ENCODE measurements at regions not wholly inside any gene's neighbourhood (a gene's known extent, or its start where the extent isn't known, plus 50 kb on each side); places are given as distances from the start of the nearest gene placed in this dataset.

DNA sequence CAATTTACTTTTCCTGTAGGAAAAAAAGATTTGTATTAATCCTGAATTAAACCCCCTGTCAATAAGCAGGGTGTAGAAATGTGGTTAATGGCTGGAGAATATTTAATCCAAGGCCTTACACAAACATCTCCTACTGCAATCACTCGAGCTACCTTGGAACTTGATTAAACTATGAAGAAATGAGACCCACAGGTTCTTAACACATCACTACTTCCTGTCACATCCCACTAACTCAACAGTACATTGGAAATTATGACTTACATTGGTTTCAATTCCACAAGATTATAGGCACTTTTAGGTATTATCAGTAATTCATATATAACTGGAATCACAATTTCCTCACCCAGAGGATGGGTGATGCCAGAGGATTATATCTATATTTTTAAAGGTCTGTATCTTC, 480.3 kb downstream of the MRPL39 start:
- BruUV-seq (replicated peaks) = no TSS peak
- no CpG with 5 or more reads among the region's 1 CpG for WGBS, 2 experiments (ENCODE audit: extremely low coverage in 2 of 2, insufficient read length in 1 of 2)

More for the DNA sequence above, 480.3 kb downstream of the MRPL39 start:
- Histone ChIP-seq H2BK120ac (ENCODE audit: low read depth, low read length) (no peak overlapping the region), H2BK15ac (ENCODE audit: low read depth, low read length) (no peak overlapping the region), H4K91ac (ENCODE audit: insufficient read depth, low read depth, low read length) (no peak overlapping the region), H3K18ac (ENCODE audit: low read depth, low read length) (no peak overlapping the region), H3K9me1 (ENCODE audit: insufficient read depth, low read length) (no peaks in the 10 kb centered on the region), H3K27me3 (ENCODE audit: control insufficient read depth, insufficient read depth, low read length) (no peaks in the 10 kb centered on the region), H3K4me1 (ENCODE audit: control insufficient read depth, insufficient read depth, low read length) (no peaks in the 10 kb centered on the region), H2BK5ac (ENCODE audit: low read depth, low read length, poor library complexity, severe bottlenecking) (no peak overlapping the region), H2AK5ac (ENCODE audit: low read depth, low read length) (no peak overlapping the region), H2AK9ac (replicated peaks; ENCODE audit: low read depth, low read length, poor library complexity) (no peak overlapping the region), H3K23ac (ENCODE audit: low read depth, low read length) (no peak overlapping the region), H3K9me3 (ENCODE audit: control insufficient read depth, insufficient read depth, low read length) (no peaks in the 10 kb centered on the region), H3K4me3 (ENCODE audit: insufficient read depth, low read depth, low read length) (no peak overlapping the region), H2AFZ (replicated peaks; ENCODE audit: low read length, poor library complexity) (no peak overlapping the region), H3K14ac (replicated peaks; ENCODE audit: low read depth, low read length) (no peak overlapping the region), H3K79me1 (ENCODE audit: low read depth in 1 of 2, low read length in 2 of 2) (no peaks in the 10 kb centered on the region), H3K9ac (ENCODE audit: low read depth, low read length) (no peak overlapping the region), H4K20me1 (ENCODE audit: insufficient read depth, low read length) (no peaks in the 10 kb centered on the region), H3K36me3 (ENCODE audit: control insufficient read depth, insufficient read depth, low read length) (no peaks in the 10 kb centered on the region), H3K4ac (ENCODE audit: low read depth, low read length) (no peak overlapping the region), H4K5ac (ENCODE audit: low read depth, low read length) (no peak overlapping the region), H4K8ac (ENCODE audit: low read depth in 2 of 2, low read length in 2 of 2) (no peak overlapping the region), H3K56ac (ENCODE audit: extremely low read depth, insufficient read depth, low read length) (no peak overlapping the region), H2BK20ac (ENCODE audit: low read depth, low read length) (no peak overlapping the region), H3K4me2 (ENCODE audit: low read depth, low read length) (no peak overlapping the region), H3K27ac (ENCODE audit: insufficient read depth, low read length) (no peak overlapping the region)
- ChIA-PET CTCF (no interaction called here), POLR2A (ENCODE audit: unreplicated experiment) (no interaction called here)
- in situ Hi-C loops (cut with MboI; ENCODE audit: low sequenced_read_pairs) = no loop called here
- ATAC-seq (ENCODE audit: low read depth) = no peak
- dilution Hi-C loops (cut with HindIII; ENCODE audit: low sequenced_read_pairs, unreplicated experiment) = no loop called here
- intact Hi-C loops (cut with micrococcal nuclease) = no loop called here
- DNase-seq = no peak
- TF ChIP-seq SMC3 (IDR thresholded peaks at IDR 0.05; ENCODE audit: low read depth, low read length) (no peak), RCOR1 (IDR thresholded peaks at IDR 0.05; ENCODE audit: insufficient replicate concordance, low read length) (no peak), MAZ (IDR thresholded peaks at IDR 0.05; ENCODE audit: borderline replicate concordance, low read depth, low read length) (no peak)

Measured in IMR-90 (cell line).